ENCODE measurements at regions not wholly inside any gene's neighbourhood (a gene's known extent, or its start where the extent isn't known, plus 50 kb on each side); places are given as distances from the start of the nearest gene placed in this dataset.
"Not testable (repeated sequence)": the region's sequence is repeated elsewhere in the genome, so short reads cannot be mapped to it uniquely, and the experiment has no call there.

DNA sequence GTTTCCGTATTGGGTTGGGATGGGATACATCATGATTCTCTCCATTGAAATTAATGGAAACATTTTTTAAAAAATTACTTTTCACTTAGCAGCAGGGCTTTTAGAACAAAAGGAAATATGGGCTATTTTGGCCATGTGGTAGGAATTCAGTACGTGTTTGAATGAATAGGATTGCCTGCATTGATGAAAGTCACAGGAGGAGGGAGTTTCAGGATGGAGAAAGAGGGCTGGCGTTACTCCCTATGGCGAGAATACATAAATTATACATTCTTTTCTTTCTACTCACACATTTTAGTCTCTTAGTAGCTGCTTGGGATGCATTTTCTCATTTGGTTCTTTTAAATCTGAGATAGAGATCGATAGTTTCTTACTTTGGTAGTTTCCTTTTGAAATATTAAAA, 100.3 kb upstream of the PDHA1 start:
- DNase-seq = no peak

DNA sequence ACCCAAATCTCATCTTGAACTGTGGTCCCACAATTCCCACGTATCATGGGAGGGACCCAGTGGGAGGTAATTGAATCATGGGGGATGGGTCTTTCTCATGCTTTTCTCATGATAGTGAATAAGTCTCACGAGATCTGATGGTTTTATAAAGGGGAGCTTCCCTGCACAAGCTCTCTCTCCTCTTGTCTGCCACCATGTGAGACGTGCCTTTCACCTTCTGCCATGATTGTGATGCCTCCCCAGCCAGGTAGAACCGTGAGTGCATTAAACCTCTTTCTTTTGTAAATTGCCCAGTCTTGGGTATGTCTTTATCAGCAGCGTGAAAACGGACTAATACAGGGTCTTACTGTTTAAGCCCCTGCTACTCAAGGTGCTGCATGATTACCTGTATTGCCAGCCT, 98.8 kb upstream of the PDHA1 start:
- not testable (repeated sequence) for DNase-seq

DNA sequence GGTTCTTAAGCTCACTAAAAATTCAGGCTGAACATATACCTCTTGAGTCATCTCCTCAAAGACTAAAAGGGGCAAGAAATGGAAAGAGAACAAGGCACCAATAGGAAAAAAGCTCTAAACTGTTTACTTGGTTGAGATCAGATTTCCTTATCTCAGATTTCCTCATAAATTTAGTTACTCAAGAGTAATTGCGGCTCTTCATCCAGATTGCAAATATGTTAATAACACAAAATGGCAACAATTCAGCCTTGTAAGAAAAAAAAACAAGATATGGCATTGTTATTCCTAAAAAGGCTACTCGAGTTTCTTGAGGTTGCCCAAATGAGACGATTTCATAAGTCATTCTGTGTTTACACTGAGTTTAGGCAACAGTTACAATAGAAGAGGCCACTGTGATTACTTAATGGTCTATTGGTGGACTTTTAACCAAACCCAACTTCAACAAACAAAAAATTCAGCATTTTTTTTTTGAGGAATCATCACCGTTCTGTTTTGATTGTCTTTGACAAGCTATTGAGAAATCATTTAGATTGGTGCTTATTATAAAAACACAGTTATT, 97.9 kb upstream of the PDHA1 start:
- no peak for DNase-seq

DNA sequence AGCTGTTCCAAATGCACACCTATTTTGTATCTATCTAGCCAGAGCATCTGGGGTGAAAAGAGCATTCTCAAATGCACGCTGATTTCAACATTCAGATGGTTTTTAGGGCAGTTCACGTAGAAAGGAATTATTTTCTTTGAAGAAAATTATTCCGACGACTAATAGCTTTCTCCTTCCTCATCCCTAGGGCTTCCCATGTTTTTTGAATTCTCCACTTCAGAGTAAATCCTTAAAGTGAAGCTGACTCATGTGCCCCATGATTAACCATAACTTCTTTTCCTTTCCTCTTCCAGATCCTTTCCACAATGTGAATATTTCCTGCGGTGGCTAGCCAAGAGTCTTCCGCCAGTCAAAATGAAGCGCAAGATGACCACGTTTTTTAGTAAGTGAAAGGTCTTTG, 86.7 kb upstream of the PDHA1 start:
- no peak for DNase-seq

DNA sequence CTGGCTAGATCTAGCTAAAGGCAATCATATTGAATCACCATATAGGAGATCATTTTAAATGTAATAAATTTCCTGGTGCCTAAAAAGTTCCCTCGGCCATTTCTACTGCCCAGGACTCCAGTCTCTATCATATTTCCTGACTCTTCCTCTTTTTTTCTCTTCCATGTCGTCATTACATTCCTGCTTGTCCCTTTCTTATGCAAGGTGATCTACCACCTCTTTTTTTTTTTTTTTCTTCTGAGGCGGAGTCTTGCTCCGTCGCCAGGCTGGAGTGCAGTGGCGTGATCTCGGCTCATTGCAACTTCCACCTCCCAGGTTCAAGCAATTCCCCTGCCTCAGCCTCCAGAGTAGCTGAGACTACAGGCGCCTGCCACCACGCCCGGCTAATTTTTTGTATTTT, 82.7 kb upstream of the PDHA1 start:
- DNase-seq = not testable (repeated sequence)

DNA sequence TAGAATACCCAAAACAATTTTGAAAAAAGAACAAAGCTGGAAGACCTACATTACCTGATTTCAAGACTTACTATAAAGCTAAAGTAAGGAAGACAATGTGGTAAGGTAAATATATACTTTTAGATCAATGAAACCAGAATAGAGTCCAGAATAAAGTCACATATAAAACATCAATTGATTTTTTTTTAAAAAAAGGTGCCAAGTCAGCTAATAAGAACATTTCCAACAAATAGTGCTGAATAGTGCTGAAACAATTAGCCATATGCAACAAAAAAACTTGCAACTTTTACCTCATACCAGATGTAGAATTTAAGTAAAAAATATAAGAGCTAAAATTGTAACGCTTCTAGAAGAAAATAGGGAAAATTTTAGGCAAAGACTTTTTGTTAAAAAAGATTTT, 73.0 kb upstream of the PDHA1 start:
- DNase-seq = no peak

DNA sequence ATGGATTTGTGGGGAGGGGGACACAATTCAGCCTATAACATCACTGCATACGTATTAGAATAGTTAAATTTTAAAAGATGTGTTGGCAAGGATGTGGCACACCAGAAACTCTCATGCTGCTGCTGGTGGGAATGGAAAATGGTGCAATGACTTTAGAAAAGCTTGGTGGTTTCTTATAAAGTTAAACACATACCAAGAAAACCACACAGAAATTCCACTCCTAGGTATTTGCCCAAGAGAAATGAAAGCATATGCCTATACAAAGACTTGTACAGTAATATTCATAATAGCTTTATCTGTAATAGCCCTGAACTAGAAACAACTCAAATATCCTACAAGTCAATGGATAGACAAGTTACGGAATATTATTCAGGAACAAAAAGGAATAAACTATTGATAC, 71.3 kb upstream of the PDHA1 start:
- DNase-seq = peak; percentile 1

DNA sequence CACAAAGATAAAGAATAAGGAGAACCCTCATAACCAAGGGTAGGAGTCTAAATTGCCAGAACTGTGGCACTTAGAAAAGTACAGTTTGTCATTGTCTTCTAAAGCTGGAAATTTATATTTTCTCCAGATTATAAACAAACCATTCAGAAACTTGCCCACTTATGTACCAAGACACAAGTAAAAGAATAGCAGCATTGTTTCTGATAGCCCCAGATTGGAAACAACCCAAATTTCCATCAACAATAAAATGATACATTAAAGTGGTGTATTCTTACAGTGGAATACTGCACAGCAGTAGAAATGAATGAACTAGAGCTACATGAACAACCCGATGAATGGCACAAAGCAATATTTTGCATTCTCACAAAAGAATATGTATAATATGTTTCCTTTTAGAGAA, 63.1 kb upstream of the PDHA1 start:
- DNase-seq = no peak

DNA sequence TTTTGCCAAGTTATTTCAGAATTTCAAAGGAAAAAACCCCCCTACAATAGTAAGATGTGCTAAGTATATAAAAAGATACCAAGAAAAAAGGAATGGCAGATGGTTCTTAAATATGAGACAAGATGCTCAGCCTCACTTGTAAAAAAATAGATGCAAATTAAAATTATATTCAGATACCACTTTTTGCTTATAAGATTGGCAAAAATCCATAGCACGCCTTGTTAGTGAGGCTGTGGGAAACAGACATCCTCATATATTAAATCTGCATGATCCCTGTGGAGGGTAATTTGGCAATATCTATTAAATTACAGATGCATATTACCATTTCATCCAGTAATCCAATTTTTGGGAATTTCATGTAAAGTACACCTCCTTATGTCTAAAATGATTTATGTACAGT, 62.5 kb upstream of the PDHA1 start:
- no peak for DNase-seq

DNA sequence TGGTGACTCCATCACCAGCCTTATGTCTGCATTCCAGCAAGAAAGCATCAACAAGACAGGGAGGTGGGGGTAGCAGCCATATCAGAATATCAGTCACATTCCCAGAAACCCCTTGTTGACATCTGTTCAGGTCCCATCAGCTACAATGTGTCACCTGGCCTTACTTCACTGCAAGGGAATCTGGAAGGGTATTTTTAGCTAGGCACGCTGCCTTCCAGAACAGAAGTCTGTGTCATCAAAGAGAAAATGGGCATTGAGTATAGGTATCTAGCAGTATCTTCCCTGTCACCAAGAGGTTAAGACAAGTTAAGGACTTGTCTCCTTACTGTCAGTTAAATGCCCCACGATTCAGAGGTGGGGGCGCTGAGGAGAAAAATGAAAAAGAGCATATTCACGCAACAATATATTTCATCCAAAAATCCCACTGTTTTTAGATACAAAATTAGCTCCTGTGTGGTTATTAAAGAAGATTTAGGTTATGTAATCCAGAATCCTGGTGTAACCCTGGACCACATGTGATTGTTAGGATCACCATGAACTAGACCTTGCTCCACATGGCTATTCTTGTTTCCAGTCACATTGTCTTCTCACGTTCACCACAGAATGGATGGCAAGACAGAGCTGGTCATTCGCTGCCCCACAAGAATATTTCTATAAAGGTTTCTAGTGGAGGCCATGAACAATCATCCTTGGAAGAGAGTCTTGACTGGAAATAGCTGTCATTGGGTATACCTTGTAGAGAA, 60.0 kb upstream of the PDHA1 start:
- DNase-seq = no peak

DNA sequence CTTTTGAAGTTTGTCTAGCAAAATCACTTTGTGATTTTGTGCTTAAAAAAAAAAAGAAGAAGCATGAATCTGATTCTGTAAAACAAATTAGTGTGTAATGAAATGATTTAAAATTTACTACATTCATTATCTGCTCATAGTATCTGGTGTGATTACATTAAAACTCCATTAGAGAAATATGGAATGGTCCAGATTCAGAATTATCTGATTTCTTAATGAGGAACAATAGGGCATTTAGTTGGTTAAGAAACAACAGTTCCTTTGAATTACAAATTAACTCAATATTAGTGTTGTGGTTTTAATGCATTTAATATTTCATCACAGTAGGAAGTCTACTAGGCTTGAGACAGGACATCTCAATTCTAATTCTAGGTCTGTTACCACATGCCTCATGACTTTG, 57.9 kb upstream of the PDHA1 start:
- no peak for DNase-seq

DNA sequence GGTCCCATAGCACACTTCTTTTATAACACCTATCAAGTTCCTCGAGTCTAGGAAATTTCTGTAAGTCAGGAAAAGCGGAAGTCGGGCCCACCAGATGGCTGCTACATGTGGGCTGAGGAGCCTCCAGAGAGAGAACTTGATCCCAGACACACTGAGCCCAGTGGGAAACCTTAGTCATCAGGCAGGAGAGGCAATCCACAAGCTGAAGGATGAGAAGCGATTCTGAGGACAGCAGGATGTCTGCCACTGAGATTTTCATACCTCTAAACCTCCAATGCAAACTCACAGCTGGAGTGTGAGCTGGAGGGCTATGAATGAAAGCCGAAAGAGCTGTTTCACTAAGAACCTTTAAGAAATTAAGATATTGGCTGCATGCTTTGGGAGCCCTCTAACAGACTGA, 52.6 kb upstream of the PDHA1 start:
- DNase-seq = no peak

DNA sequence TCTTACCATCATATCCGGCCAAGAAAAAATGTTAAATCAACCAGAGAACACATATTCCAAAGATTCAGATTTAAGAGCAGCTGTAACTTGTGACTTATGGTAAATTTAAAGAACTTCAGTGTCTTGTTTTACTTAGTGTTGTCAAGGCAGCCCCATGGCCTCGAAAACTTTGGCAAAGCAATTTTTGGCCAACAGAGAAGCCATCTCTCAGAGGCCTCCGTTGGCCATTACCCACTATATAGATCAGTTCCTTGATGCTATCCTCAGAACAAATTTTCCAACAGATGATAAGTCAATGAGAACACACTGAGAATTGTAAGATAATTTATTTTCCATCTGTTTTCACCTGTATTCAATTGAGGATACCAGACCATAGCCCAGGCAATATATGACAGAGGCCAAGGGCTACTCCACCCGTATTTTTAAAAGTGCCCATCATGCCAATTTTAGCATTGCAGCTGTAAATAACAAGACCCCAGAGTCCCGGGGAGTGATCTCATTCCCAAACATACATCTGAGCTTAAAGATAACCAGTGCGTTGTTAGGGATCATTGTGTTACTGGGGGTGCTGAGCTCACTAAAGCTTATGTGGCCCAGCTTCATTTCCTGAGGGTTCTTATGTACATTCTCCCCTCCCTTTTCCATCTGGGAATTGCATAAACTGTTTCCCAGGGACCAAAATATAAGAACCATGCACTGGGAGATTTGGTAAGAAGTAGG, 50.0 kb upstream of the PDHA1 start:
- no peak for DNase-seq

Data from EL (cell line).